Type B pancreatic cell (in vitro differentiated cells): ENCODE measurements at regions not wholly inside any gene's neighbourhood (a gene's known extent, or its start where the extent isn't known, plus 50 kb on each side); places are given as distances from the start of the nearest gene placed in this dataset.
"Not testable (repeated sequence)": the region's sequence is repeated elsewhere in the genome, so short reads cannot be mapped to it uniquely, and the experiment has no call there.

Experiments
- DNase-seq: peaks from one replicate; pipeline ENCODE4 v3.0.0; 2021; ENCODE audit warnings: mixed read lengths; ENCODE audit not compliant: unreplicated experiment; ENCODE audit errors: extremely low spot score
- H3K27ac Mint-ChIP-seq: 2 replicates; pipeline ENCODE4 v1.8.0; 2021; ENCODE audit warnings: mild to moderate bottlenecking, mixed read lengths
- H3K27me3 Mint-ChIP-seq: 2 replicates; pipeline ENCODE4 v1.8.0; 2021; ENCODE audit warnings: mixed read lengths
- H3K36me3 Mint-ChIP-seq: 2 replicates; pipeline ENCODE4 v1.8.0; 2021; ENCODE audit warnings: mixed read lengths
- H3K4me1 Mint-ChIP-seq: one replicate; pipeline ENCODE4 v1.8.0; 2021; ENCODE audit warnings: mixed read lengths; ENCODE audit not compliant: unreplicated experiment
- H3K4me3 Mint-ChIP-seq: 2 replicates; pipeline ENCODE4 v1.8.0; 2021; ENCODE audit warnings: mild to moderate bottlenecking, mixed read lengths
- H3K9me3 Mint-ChIP-seq: 2 replicates; pipeline ENCODE4 v1.8.0; 2021; ENCODE audit warnings: mixed read lengths
- TF ChIP-seq, protein P1 (sequence below): fragments of 200-600 bp; sonication (generic); conservative IDR thresholded peaks from 2 replicates; pipeline ENCODE4 v1.5.0; 2021; ENCODE audit warnings: antibody characterized with exemption, mild to moderate bottlenecking

DNA sequence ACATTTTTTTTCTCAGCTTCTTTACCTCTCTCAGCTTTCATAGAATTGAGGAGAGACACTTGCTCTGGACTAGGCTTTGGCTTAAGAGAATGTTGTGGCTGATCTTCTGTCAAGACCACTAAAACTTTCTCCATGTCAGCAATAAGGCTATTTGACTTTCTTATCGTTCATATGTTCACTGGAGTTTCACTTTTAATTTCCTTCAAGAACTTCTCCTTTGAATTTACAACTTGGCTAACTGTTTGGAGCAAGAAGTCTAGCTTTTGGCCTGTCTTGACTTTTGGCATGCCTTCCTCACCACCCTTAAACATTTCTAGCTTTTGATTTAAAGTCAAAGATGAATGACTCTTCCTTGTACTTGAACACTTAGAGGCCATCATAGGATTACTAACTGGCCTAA lies 104.4 kb upstream of the SLC39A10 start:
- H3K4me1 Mint-ChIP-seq = no peaks in the 10 kb centered on the region
- H3K9me3 Mint-ChIP-seq = no peaks in the 10 kb centered on the region
- TF ChIP-seq, protein P1, sequence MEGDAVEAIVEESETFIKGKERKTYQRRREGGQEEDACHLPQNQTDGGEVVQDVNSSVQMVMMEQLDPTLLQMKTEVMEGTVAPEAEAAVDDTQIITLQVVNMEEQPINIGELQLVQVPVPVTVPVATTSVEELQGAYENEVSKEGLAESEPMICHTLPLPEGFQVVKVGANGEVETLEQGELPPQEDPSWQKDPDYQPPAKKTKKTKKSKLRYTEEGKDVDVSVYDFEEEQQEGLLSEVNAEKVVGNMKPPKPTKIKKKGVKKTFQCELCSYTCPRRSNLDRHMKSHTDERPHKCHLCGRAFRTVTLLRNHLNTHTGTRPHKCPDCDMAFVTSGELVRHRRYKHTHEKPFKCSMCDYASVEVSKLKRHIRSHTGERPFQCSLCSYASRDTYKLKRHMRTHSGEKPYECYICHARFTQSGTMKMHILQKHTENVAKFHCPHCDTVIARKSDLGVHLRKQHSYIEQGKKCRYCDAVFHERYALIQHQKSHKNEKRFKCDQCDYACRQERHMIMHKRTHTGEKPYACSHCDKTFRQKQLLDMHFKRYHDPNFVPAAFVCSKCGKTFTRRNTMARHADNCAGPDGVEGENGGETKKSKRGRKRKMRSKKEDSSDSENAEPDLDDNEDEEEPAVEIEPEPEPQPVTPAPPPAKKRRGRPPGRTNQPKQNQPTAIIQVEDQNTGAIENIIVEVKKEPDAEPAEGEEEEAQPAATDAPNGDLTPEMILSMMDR = no peak
- no peak overlapping the region for H3K4me3 Mint-ChIP-seq
- H3K27me3 Mint-ChIP-seq = no peaks in the 10 kb centered on the region
- H3K36me3 Mint-ChIP-seq = no peaks in the 10 kb centered on the region
- H3K27ac Mint-ChIP-seq = no peak overlapping the region
- DNase-seq = no peak

DNA sequence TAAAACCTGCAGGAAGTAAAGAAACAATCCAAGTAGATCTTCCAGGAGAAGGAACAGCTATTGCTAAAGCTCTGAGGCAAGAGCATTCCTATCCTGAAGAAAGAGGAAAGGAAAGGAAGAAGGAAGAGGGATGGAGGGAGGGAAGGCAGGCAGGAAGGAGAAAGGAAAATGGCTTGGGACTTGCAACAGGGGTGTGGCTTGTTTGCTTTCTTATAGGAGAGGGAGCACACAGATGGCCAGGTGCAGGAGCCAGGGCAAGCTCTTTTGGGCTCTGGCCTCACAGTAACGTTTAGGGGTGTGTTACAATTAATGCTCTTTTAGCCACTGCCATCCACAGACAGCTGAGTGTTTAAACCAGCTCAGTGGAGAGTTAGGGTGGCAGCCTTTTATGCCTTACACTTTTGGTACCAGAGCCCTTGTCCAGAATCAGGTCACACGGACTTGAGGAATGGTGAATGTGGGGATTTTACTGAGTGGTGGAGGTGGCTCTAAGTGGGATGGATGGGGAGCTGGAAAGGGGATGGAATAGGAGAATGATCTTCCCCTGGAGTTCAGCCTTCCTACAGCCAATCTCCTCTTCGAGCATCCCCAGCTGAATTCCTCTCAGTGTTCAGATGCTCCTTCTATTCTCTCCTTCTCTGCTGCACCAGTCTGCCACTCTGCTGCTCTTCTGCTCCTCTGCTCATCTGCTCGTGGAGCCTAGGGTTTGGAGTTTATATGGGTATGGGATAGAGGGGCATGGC lies 108.7 kb upstream of the SLC39A10 start:
- Mint-ChIP-seq H3K9me3 (peaks cover 3% of the 10 kb centered on the region), H3K27me3 (no peaks in the 10 kb centered on the region), H3K36me3 (no peaks in the 10 kb centered on the region), H3K4me1 (peaks cover 6% of the 10 kb centered on the region), H3K27ac (no peak overlapping the region), H3K4me3 (no peak overlapping the region)
- TF ChIP-seq, protein P1 = no peak
- no peak for DNase-seq

DNA sequence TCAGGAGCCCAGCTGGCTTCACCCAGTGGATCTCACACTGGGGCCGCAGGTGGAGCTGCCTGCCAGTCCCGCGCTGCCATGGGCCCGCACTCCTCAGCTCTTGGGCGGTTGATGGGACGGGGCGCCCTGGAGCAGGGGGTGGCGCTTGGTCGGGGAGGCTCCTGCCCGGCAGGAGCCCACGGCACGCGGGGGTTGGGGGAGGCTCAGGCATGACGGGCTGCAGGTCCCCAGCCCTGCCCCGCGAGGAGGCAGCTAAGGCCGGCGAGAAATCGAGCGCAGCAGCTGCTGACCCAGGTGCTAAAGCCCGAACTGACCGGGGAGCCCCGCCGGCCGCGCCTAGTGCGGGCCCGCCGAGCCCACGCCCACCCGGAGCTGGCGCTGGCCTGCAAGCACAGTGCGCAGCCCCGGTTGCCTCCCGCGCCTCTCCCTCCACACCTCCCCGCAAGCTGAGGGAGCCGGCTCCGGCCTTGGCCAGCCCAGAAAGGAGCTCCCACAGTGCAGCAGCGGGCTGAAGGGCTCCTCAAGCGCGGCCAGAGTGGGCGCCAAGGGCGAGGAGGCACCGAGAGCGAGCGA lies 109.7 kb upstream of the SLC39A10 start:
- H3K4me3 Mint-ChIP-seq, DNase-seq, H3K27me3 Mint-ChIP-seq, H3K27ac Mint-ChIP-seq, H3K9me3 Mint-ChIP-seq, H3K4me1 Mint-ChIP-seq, H3K36me3 Mint-ChIP-seq: not testable (repeated sequence)

DNA sequence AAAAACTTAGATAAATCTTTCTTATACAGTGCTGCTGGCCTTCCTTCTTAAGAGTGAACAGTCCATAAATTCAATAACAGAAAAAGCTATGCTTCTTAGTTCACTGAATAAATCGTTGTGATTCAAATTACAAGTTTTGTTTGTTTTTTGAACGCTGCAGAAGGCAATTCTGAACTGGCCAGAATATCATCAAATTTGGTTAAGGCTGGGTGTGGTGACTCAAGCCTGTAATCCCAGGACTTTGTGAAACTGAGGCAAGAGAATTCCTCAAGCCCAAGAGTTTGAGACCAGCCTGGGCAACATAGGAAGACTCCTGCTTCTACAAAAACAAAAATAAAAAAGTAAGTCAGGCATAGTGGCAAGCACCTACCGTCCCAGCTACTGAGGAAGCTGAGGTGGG lies 111.2 kb upstream of the SLC39A10 start:
- Mint-ChIP-seq H3K9me3 (peaks cover 8% of the 10 kb centered on the region), H3K27me3 (peaks cover 3% of the 10 kb centered on the region), H3K4me3 (no peak overlapping the region), H3K36me3 (no peaks in the 10 kb centered on the region), H3K4me1 (peaks cover 6% of the 10 kb centered on the region), H3K27ac (no peak overlapping the region)
- no peak for DNase-seq
- TF ChIP-seq, protein P1 = no peak

DNA sequence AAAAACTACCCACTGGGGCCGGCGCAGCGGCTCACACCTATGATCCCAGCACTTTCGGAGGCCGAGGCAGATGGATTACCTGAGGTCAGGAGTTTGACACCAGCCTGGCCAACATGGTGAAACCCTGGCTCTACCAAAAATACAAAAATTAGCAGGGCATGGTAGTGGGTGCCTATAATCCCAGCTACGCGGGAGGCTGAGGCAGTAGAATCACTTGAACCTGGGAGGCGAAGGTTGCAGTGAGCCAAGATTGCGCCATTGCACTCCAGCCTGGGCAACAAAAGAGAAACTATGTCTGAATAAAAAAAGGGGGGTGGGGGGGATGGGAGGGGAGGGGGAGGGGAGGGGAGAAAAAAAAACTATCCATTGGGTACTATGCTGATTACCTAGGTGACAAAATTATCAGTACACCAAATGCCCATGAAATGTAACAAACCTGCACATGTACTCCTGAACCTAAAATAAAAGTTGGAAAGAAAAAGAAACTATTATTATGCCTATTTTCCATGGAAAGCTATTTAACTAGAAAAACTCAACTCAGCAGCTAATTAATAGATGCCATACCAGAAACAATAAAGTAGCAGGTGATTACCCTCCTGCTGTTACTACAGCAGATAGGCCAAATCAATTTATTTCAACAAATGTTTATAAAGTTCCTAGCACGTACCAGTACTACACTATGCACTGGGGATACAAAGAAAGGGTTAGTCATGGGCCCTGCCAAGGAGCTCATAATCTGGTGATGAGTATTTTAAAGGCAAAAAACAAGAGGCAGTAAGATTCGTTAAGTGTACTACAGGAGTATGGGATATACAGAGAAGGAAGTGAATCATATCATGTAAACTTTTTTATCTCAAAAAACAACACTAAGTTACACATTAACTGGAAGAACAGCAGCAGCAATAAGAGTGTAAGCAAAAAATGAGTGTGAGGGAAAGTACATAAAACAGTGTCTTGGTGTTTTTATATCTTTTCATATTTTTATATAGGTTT lies 112.8 kb upstream of the SLC39A10 start:
- no peaks in the 10 kb centered on the region for H3K36me3 Mint-ChIP-seq
- H3K4me1 Mint-ChIP-seq = peaks cover 6% of the 10 kb centered on the region
- TF ChIP-seq, protein P1 = no peak
- peaks cover 3% of the 10 kb centered on the region for H3K27me3 Mint-ChIP-seq
- H3K4me3 Mint-ChIP-seq = no peak overlapping the region
- peaks cover 8% of the 10 kb centered on the region for H3K9me3 Mint-ChIP-seq
- DNase-seq = no peak
- H3K27ac Mint-ChIP-seq = no peak overlapping the region
